ENCODE measurements at regions not wholly inside any gene's neighbourhood (a gene's known extent, or its start where the extent isn't known, plus 50 kb on each side); places are given as distances from the start of the nearest gene placed in this dataset.

GRCh38 chrX:14412686-14413085 is 116.7 kb upstream of the GLRA2 start:
- no peaks in the 10 kb centered on the region for H4K20me1 ChIP-seq (replicated peaks; ENCODE audit: control insufficient read depth, insufficient read depth, low read length)
- DNase-seq (ENCODE audit: extremely low read depth in 1 of 4, low spot score in 3 of 4) (no peak), ATAC-seq (no peak), FAIRE-seq (no peak)
- no peaks in the 10 kb centered on the region for H3K36me3 ChIP-seq (ENCODE audit: control insufficient read depth, insufficient read depth, low read length)
- H3K4me3 ChIP-seq, result no peak overlapping the region
- H3K9me3 ChIP-seq (replicated peaks; ENCODE audit: control insufficient read depth, insufficient read depth, low read depth, low read length), result no peaks in the 10 kb centered on the region
- H3K79me2 ChIP-seq (ENCODE audit: control insufficient read depth, insufficient read depth, low read length), result no peaks in the 10 kb centered on the region
- no TSS peak for BruUV-seq (replicated peaks)
- intact Hi-C loops (cut with micrococcal nuclease) (no loop called here), in situ Hi-C loops (cut with MboI) (no loop called here)
- no peak overlapping the region for H3K9ac ChIP-seq (ENCODE audit: insufficient read depth in 1 of 2, low read depth in 2 of 2, low read length in 2 of 2)
- 0% methylated on average over 1 of the region's 1 CpG for WGBS (ENCODE audit: insufficient coverage, low coverage, missing lambda C conversion rate)
- H3K9me1 ChIP-seq (ENCODE audit: control insufficient read depth, insufficient read depth, low read length), result no peaks in the 10 kb centered on the region
- no peak overlapping the region for H2AFZ ChIP-seq (ENCODE audit: low read depth, low read length)
- H3K4me2 ChIP-seq (ENCODE audit: insufficient read depth, low read length), result no peak overlapping the region
- H3K4me1 ChIP-seq (replicated peaks in 1 of 2; ENCODE audit: control insufficient read depth in 2 of 2, insufficient read depth in 2 of 2, low read length in 2 of 2), result no peaks in the 10 kb centered on the region
- H3K27me3 ChIP-seq (ENCODE audit: control insufficient read depth in 2 of 2, insufficient read depth in 2 of 2, low read length in 2 of 2), result no peaks in the 10 kb centered on the region
- CTCF ChIA-PET (ENCODE audit: low intra/inter-chr PET ratio), result no interaction called here
- no peak overlapping the region for H3K27ac ChIP-seq (ENCODE audit: extremely low read depth, low read depth, low read length)
- POLR2A ChIA-PET, result no interaction called here
- no peak for TF ChIP-seq NR3C1 (CRISPR knock-in tag; IDR thresholded peaks at IDR 0.05)
- TF ChIP-seq ATF2 (CRISPR knock-in tag; IDR thresholded peaks at IDR 0.05), result no peak
- TF ChIP-seq CCAR2 (IDR thresholded peaks at IDR 0.05; ENCODE audit: low read depth, low read length), result no peak
- TF ChIP-seq TCF7L2 (IDR thresholded peaks at IDR 0.05; ENCODE audit: low read depth, low read length), result no peak
- no peak for TF ChIP-seq DACH1 (IDR thresholded peaks at IDR 0.05; ENCODE audit: partially characterized antibody)
- no peak for TF ChIP-seq ZNF263 (CRISPR knock-in tag; IDR thresholded peaks at IDR 0.05; ENCODE audit: borderline replicate concordance)
- no peak for TF ChIP-seq HES1 (IDR thresholded peaks at IDR 0.05; ENCODE audit: low read depth)
- no peak for TF ChIP-seq PHF21A (IDR thresholded peaks at IDR 0.05; ENCODE audit: borderline replicate concordance, low read depth)
- no peak for TF ChIP-seq E4F1 (CRISPR knock-in tag; IDR thresholded peaks at IDR 0.05; ENCODE audit: borderline replicate concordance)
